SU-DHL-6 (cell line): ENCODE measurements at regions not wholly inside any gene's neighbourhood (a gene's known extent, or its start where the extent isn't known, plus 50 kb on each side); places are given as distances from the start of the nearest gene placed in this dataset.

Source experiments
- EZH2phosphoT487 ChIP-seq: fragments of 200-600 bp; sonication (generic), shearing (Covaris generic); conservative IDR thresholded peaks from 2 replicates; pipeline ENCODE4 v1.6.1; 2018; ENCODE audit warnings: mild to moderate bottlenecking, antibody characterized with exemption, low read length, moderate library complexity, mixed read lengths
- TF ChIP-seq, protein P1 (sequence below): fragments of 200-600 bp; sonication (generic); IDR thresholded peaks from one replicate; pipeline ENCODE4 v1.5.1; 2017; ENCODE audit warnings: antibody characterized with exemption, mild to moderate bottlenecking, low read length, moderate library complexity; ENCODE audit not compliant: insufficient read depth, poor library complexity, severe bottlenecking

DNA sequence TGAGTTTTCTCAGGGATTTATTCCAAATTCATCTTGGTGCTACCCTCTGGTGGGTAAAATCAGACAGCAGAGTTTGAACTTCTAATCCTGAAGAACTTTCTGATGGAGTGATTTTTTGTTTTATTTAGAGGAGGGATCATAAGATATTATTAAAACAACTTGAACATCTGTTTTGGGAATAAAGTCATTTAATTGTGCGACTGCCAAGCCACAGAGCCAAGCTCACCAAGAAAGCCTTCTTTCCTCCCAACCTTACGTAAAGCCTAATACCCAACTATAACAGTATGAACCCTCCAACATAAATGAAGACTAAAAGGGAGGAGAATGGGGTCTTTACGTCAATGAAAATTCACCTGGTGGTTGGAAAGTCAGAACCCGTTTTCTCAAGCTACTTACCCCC lies 205.5 kb upstream of the IGF1 start:
- TF ChIP-seq, protein P1, sequence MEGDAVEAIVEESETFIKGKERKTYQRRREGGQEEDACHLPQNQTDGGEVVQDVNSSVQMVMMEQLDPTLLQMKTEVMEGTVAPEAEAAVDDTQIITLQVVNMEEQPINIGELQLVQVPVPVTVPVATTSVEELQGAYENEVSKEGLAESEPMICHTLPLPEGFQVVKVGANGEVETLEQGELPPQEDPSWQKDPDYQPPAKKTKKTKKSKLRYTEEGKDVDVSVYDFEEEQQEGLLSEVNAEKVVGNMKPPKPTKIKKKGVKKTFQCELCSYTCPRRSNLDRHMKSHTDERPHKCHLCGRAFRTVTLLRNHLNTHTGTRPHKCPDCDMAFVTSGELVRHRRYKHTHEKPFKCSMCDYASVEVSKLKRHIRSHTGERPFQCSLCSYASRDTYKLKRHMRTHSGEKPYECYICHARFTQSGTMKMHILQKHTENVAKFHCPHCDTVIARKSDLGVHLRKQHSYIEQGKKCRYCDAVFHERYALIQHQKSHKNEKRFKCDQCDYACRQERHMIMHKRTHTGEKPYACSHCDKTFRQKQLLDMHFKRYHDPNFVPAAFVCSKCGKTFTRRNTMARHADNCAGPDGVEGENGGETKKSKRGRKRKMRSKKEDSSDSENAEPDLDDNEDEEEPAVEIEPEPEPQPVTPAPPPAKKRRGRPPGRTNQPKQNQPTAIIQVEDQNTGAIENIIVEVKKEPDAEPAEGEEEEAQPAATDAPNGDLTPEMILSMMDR: no peak
- no peak for TF ChIP-seq EZH2phosphoT487
